Lower lobe of right lung (tissue), 2 donors: ENCODE measurements at regions not wholly inside any gene's neighbourhood (a gene's known extent, or its start where the extent isn't known, plus 50 kb on each side); places are given as distances from the start of the nearest gene placed in this dataset.

Experiments used
- ATAC-seq, 2 donors: fragments of 200-7000 bp; cut with Tn5 transposase; one replicate each; pipeline ENCODE4 v1.9.1; 2020 to 2022; ENCODE audit warnings: mild to moderate bottlenecking in 2 of 2, moderate library complexity in 2 of 2
- DNase-seq: peaks from one replicate; pipeline ENCODE4 v3.0.0-alpha.2; 2020
- H3K27ac ChIP-seq: fragments of 200-600 bp; one replicate; pipeline ENCODE4 v1.8.0; 2022
- H3K27me3 ChIP-seq: fragments of 200-600 bp; one replicate; pipeline ENCODE4 v1.8.0; 2022; ENCODE audit warnings: low read depth
- H3K36me3 ChIP-seq: fragments of 200-600 bp; one replicate; pipeline ENCODE4 v1.8.0; 2022; ENCODE audit warnings: mild to moderate bottlenecking
- H3K4me1 ChIP-seq: fragments of 200-600 bp; one replicate; pipeline ENCODE4 v1.8.0; 2022
- H3K4me3 ChIP-seq: fragments of 200-600 bp; one replicate; pipeline ENCODE4 v1.8.0; 2022; ENCODE audit warnings: mild to moderate bottlenecking
- H3K9me3 ChIP-seq: fragments of 200-600 bp; one replicate; pipeline ENCODE4 v1.8.0; 2022
- intact Hi-C: fragments of 100-400 bp; cut with DNase I; formaldehyde crosslinking; loops from one replicate; pipeline ENCODE4 v1.11.0; 2022
- TF ChIP-seq, protein P1 (sequence below): fragments of 200-600 bp; IDR thresholded peaks from one replicate; pipeline ENCODE4 v1.8.0; 2022; ENCODE audit warnings: antibody characterized with exemption, mild to moderate bottlenecking
- donor health status: DM: no; HTN: yes; CAD: no; lungs with severe emphysema.

DNA sequence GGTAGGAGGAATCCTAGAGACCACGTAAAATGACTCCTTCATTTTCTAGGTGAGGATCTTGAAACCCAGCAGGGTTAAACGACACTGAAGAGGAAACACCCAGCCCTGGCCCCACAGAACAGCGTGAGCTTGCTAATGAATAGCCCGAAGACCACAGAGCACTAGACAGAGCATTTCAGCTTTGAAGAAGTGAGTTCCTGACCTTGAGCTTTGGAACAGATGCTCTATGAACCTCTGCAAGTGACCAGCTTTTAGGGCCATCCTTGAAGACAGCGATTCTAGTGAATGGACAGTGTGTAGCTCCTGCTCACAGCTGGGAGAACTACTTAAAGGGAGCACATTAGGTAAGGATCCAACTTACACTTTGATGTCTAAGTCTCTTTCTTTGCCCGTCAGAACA lies 74.0 kb upstream of the FRMD1 start:
- no peak for ATAC-seq
- TF ChIP-seq, protein P1, sequence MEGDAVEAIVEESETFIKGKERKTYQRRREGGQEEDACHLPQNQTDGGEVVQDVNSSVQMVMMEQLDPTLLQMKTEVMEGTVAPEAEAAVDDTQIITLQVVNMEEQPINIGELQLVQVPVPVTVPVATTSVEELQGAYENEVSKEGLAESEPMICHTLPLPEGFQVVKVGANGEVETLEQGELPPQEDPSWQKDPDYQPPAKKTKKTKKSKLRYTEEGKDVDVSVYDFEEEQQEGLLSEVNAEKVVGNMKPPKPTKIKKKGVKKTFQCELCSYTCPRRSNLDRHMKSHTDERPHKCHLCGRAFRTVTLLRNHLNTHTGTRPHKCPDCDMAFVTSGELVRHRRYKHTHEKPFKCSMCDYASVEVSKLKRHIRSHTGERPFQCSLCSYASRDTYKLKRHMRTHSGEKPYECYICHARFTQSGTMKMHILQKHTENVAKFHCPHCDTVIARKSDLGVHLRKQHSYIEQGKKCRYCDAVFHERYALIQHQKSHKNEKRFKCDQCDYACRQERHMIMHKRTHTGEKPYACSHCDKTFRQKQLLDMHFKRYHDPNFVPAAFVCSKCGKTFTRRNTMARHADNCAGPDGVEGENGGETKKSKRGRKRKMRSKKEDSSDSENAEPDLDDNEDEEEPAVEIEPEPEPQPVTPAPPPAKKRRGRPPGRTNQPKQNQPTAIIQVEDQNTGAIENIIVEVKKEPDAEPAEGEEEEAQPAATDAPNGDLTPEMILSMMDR = no peak
- H3K27ac ChIP-seq = no peak overlapping the region
- H3K4me3 ChIP-seq = no peak overlapping the region
- peaks cover 15% of the 10 kb centered on the region for H3K27me3 ChIP-seq
- H3K4me1 ChIP-seq = peaks cover 11% of the 10 kb centered on the region
- no peaks in the 10 kb centered on the region for H3K36me3 ChIP-seq
- intact Hi-C loops = no loop called here
- H3K9me3 ChIP-seq = no peaks in the 10 kb centered on the region
- no peak for DNase-seq

DNA sequence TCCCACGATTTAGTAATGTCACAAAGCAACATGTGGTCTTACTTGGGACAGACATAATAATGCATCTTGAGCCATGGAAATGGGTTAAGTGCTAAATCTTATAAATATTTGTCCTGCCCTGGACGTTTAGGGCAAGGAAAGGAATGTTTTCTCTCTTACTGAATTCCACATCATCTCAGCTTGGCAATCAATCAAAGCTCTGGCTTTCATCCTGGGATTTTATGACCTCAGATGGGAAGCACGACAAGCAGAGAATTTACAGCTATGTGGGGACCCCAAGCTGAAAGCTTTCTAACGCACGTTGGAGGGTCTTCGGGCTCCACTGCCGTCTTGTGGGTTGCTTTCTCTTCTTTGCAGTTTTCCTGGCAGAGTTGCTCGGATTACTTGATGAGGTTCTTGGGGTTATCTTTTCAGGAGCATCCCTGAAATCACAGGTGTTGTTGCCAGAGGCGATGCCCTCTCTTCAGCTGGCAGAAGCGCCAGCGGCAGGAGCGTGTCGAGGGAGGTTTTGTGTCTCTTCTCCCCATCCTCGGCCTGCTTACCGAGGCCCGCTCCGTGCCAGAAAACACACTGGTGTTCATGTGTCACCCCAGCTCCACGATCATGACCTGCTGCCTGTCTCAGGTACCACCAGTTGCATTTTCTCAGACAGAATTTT lies 73.4 kb upstream of the FRMD1 start:
- Histone ChIP-seq H3K4me3 (no peak overlapping the region), H3K9me3 (no peaks in the 10 kb centered on the region), H3K27me3 (peaks cover 15% of the 10 kb centered on the region), H3K27ac (no peak overlapping the region), H3K36me3 (no peaks in the 10 kb centered on the region), H3K4me1 (peaks cover 6% of the 10 kb centered on the region)
- intact Hi-C loops = no loop called here
- ATAC-seq = no peak
- DNase-seq = no peak
- TF ChIP-seq, protein P1 = no peak

DNA sequence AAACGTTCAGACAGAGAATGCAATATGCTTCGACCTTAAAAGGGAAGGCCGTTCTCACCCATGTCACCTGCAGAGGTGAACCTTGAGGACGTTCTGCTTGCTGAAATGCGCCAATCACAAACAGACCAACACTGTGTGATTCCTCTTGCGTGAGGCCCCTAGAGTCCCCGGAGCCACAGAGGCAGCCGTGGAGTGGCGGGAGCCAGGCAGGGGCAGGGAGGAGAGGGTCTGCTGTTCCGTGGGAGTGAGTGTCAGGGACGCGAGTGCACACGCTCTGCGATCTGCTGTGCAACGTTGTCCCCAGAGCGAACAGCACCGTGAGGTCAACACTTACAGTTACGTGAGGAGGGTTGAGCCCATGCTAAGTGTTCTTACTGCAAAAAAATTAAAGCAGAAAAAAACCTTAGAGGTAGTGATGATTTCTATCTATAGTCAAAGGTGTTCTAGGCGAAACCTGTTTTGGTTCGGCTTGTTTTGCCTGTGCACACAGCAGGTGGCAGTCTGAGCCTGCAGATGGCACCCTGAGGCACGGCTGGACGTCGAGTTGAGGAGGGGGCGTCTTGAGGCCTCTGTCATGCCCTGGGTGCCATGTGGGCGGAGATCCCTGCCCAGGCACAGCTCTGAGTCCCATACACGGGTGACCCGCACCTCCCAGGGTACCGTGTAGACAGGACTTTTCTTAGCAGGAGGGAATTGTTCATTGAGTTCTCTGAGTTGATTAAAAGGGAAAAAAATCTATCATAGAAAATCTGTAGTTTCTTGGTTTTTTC lies 71.7 kb upstream of the FRMD1 start:
- H3K27me3 ChIP-seq = peaks cover 16% of the 10 kb centered on the region
- ATAC-seq (peak; percentile 40 to 62), DNase-seq (no peak)
- H3K4me3 ChIP-seq = no peak overlapping the region
- H3K4me1 ChIP-seq = peaks cover 5% of the 10 kb centered on the region
- TF ChIP-seq, protein P1 = peak; percentile 47
- no peak overlapping the region for H3K27ac ChIP-seq
- H3K36me3 ChIP-seq = no peaks in the 10 kb centered on the region
- H3K9me3 ChIP-seq = no peaks in the 10 kb centered on the region
- intact Hi-C loops = no loop called here

DNA sequence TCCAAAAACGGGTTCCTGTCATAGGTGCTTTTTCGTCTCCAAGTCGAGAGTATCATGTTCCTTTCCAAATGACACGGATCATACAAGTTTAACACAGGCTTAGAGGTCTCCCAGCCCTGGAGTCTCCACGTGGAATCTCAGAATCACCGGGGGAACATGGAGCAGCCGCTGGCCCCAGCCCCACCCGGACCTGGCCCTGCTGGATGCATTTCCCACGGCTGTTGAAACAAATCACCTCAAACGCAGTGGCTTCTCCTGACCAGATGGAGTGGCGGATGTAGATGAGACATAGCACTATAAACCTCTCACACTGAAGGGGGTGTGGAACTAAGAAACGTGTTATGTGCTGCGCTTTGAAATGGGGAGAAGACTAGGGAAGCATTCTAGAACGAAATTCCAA lies 70.0 kb upstream of the FRMD1 start:
- TF ChIP-seq, protein P1 = no peak
- DNase-seq (no peak), ATAC-seq (no peak)
- Histone ChIP-seq H3K27ac (no peak overlapping the region), H3K9me3 (no peaks in the 10 kb centered on the region), H3K36me3 (no peaks in the 10 kb centered on the region), H3K4me1 (peaks cover 5% of the 10 kb centered on the region), H3K4me3 (no peak overlapping the region), H3K27me3 (peaks cover 16% of the 10 kb centered on the region)
- intact Hi-C loops = no loop called here

DNA sequence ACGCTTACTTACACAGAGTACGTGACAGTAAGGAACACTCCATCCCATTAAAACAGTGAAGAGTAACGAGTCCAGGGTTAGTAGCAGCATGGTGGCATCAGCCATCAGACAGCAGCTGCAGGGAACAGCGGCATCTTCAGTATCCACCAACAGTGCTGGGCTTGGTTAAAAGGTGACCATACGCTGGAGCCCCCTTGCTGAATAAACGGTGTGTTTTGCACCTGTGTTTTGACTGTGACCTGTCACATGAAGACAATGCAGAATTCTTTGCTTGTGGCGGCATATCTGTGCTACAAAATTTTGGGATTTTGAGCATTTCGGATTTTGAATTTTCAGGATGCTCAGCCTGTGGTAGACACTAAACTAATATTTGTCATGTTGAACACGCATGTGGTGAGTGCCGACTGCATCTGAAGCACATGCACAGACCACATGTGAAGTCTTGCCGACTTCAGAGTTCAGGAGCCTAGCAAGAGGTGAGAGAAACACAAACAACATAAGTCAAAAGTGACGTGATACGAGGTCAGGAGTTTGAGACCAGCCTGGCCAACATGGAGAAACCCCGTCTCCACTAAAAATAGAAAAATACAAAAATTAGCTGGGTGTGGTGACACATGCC lies 69.3 kb upstream of the FRMD1 start:
- H3K27ac ChIP-seq = no peak overlapping the region
- H3K27me3 ChIP-seq = peaks cover 14% of the 10 kb centered on the region
- H3K4me3 ChIP-seq = no peak overlapping the region
- ATAC-seq (no peak), DNase-seq (no peak)
- H3K36me3 ChIP-seq = no peaks in the 10 kb centered on the region
- intact Hi-C loops = no loop called here
- H3K9me3 ChIP-seq = no peaks in the 10 kb centered on the region
- TF ChIP-seq, protein P1 = no peak
- peaks cover 5% of the 10 kb centered on the region for H3K4me1 ChIP-seq
